Psoas muscle (tissue), 7 donors: ENCODE measurements at regions not wholly inside any gene's neighbourhood (a gene's known extent, or its start where the extent isn't known, plus 50 kb on each side); places are given as distances from the start of the nearest gene placed in this dataset.

Source experiments
- ATAC-seq, 4 donors: fragments of 200-7000 bp; cut with Tn5 transposase; one replicate each; pipeline ENCODE4 v1.9.1; 2020; ENCODE audit warnings: moderate library complexity in 3 of 4, mild to moderate bottlenecking in 2 of 4
- DNase-seq, 2 donors: peaks; one replicate each; pipeline ENCODE4 v3.0.0-alpha.2; 2020
- H3K27ac ChIP-seq: fragments of 200-600 bp; one replicate; pipeline ENCODE4 v1.8.0; 2022
- H3K27me3 ChIP-seq, 3 donors: fragments of 200-600 bp in 1 of 3; one replicate each; pipeline versions ENCODE4 v1.6.1 to v1.8.0; 2013 to 2022; ENCODE audit warnings: low read length in 2 of 3, mild to moderate bottlenecking in 2 of 3, moderate library complexity in 1 of 3; ENCODE audit not compliant: insufficient read depth in 3 of 3
- H3K36me3 ChIP-seq, 2 donors: fragments of 200-600 bp in 1 of 2; one replicate each; pipeline versions ENCODE4 v1.6.1 to v1.8.0; 2013 to 2022; ENCODE audit warnings: low read depth in 1 of 2, mild to moderate bottlenecking in 1 of 2, moderate library complexity in 1 of 2; ENCODE audit not compliant: insufficient read depth in 1 of 2
- H3K4me1 ChIP-seq: fragments of 200-600 bp; one replicate; pipeline ENCODE4 v1.8.0; 2022
- H3K4me3 ChIP-seq: fragments of 200-600 bp; one replicate; pipeline ENCODE4 v1.8.0; 2022; ENCODE audit warnings: mild to moderate bottlenecking
- H3K9me3 ChIP-seq: fragments of 200-600 bp; one replicate; pipeline ENCODE4 v1.8.0; 2022
- CTCF ChIP-seq: fragments of 200-600 bp; IDR thresholded peaks from one replicate; pipeline ENCODE4 v1.8.0; 2022; ENCODE audit warnings: antibody characterized with exemption
- WGBS, 3 donors: extraction: QIAGEN DNeasy Blood & Tissue Kit; methylation state at CpG; one replicate each; pipeline versions ENCODE4 v1.1.6 to v1.1.7; 2013; 5-methylcytosine and 5-hydroxymethylcytosine counted together
- intact Hi-C, 2 donors: fragments of 100-400 bp; cut with DNase I; formaldehyde crosslinking; loops; one replicate each; pipeline versions ENCODE4 v1.11.0 to v1.14.2; 2022
- donor health status: healthy with polysubstance abuse.
- donor health status: DM: no; HTN: no; CAD: no; lungs with moderate emphysema.
- donor health status: Bipolar disorder and iron deficiency.
- donor health status: healthy.
- donor health status: DM: yes; HTN: yes; CAD: no.
- donor health status: DM: no; HTN: no; CAD: no.
- donor health status: DM: yes; HTN: yes; CAD: no.

- Histone ChIP-seq H3K4me3 (no peak overlapping the region), H3K4me1 (no peaks in the 10 kb centered on the region), H3K27ac (no peak overlapping the region), H3K27me3 (no peaks in the 10 kb centered on the region), H3K36me3 (no peaks in the 10 kb centered on the region), H3K9me3 (no peaks in the 10 kb centered on the region)
- TF ChIP-seq CTCF = no peak
- no peak for DNase-seq
- no peak for ATAC-seq
- intact Hi-C loops = no loop called here
- 67 to 81% (median 76%) methylated on average over 1 of the region's 1 CpG for WGBS, 3 donors
These were observed 227.5 kb upstream of the LRIG3 start for GRCh38 chr12:59147791-59148190.

GRCh38 chr12:59142183-59142790, 222.0 kb upstream of the LRIG3 start:
- no peak for DNase-seq
- H3K27ac ChIP-seq = no peak overlapping the region
- no peaks in the 10 kb centered on the region for H3K36me3 ChIP-seq
- no peaks in the 10 kb centered on the region for H3K27me3 ChIP-seq
- H3K9me3 ChIP-seq = no peaks in the 10 kb centered on the region
- ATAC-seq = no peak
- H3K4me1 ChIP-seq = no peaks in the 10 kb centered on the region
- WGBS, 3 donors = 35 to 39% (median 35%) methylated on average over 4 of the region's 4 CpGs
- intact Hi-C loops = no loop called here
- H3K4me3 ChIP-seq = no peak overlapping the region
- no peak for TF ChIP-seq CTCF

GRCh38 chr12:59134750-59135149, 214.4 kb upstream of the LRIG3 start:
- 27 to 56% (median 37%) methylated on average over 2 of the region's 2 CpGs for WGBS, 3 donors
- intact Hi-C loops = no loop called here
- TF ChIP-seq CTCF = no peak

GRCh38 chr12:59131462-59131861, 211.2 kb upstream of the LRIG3 start:
- Histone ChIP-seq H3K4me1 (no peaks in the 10 kb centered on the region), H3K4me3 (no peak overlapping the region), H3K9me3 (no peaks in the 10 kb centered on the region), H3K27me3 (no peaks in the 10 kb centered on the region), H3K36me3 (no peaks in the 10 kb centered on the region), H3K27ac (no peak overlapping the region)
- WGBS, 3 donors = 49 to 66% (median 51%) methylated on average over 3 of the region's 3 CpGs
- intact Hi-C loops = no loop called here
- ATAC-seq (no peak), DNase-seq (no peak)
- no peak for TF ChIP-seq CTCF

More at GRCh38 chr12:59134750-59135149, 214.4 kb upstream of the LRIG3 start:
- Histone ChIP-seq H3K9me3 (no peaks in the 10 kb centered on the region), H3K27ac (no peak overlapping the region), H3K27me3 (no peaks in the 10 kb centered on the region), H3K4me1 (no peaks in the 10 kb centered on the region), H3K36me3 (no peaks in the 10 kb centered on the region), H3K4me3 (no peak overlapping the region)
- no peak for ATAC-seq
- DNase-seq = no peak

- ATAC-seq (no peak), DNase-seq (no peak)
- Histone ChIP-seq H3K27ac (no peak overlapping the region), H3K9me3 (no peaks in the 10 kb centered on the region), H3K27me3 (no peaks in the 10 kb centered on the region), H3K4me1 (no peaks in the 10 kb centered on the region), H3K36me3 (no peaks in the 10 kb centered on the region), H3K4me3 (no peak overlapping the region)
- intact Hi-C loops = no loop called here
- no peak for TF ChIP-seq CTCF
- 25 to 43% (median 30%) methylated on average over 3 of the region's 3 CpGs for WGBS, 3 donors
These were observed 202.5 kb upstream of the LRIG3 start for GRCh38 chr12:59122784-59123183.
